ENCODE measurements at regions not wholly inside any gene's neighbourhood (a gene's known extent, or its start where the extent isn't known, plus 50 kb on each side); places are given as distances from the start of the nearest gene placed in this dataset.

GRCh38 chr4:132605551-132605950 lies 543.5 kb upstream of the PCDH10 start:
- TF ChIP-seq, protein P1, sequence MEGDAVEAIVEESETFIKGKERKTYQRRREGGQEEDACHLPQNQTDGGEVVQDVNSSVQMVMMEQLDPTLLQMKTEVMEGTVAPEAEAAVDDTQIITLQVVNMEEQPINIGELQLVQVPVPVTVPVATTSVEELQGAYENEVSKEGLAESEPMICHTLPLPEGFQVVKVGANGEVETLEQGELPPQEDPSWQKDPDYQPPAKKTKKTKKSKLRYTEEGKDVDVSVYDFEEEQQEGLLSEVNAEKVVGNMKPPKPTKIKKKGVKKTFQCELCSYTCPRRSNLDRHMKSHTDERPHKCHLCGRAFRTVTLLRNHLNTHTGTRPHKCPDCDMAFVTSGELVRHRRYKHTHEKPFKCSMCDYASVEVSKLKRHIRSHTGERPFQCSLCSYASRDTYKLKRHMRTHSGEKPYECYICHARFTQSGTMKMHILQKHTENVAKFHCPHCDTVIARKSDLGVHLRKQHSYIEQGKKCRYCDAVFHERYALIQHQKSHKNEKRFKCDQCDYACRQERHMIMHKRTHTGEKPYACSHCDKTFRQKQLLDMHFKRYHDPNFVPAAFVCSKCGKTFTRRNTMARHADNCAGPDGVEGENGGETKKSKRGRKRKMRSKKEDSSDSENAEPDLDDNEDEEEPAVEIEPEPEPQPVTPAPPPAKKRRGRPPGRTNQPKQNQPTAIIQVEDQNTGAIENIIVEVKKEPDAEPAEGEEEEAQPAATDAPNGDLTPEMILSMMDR (IDR thresholded peaks at IDR 0.05; ENCODE audit: poor library complexity), result no peak
- TF ChIP-seq EZH2 (IDR thresholded peaks at IDR 0.05; ENCODE audit: borderline replicate concordance) (no peak), EZH2phosphoT487 (IDR thresholded peaks at IDR 0.05; ENCODE audit: low read depth, severe bottlenecking, unreplicated experiment) (no peak)
